Gastroesophageal sphincter (tissue), 3 donors: ENCODE measurements at regions not wholly inside any gene's neighbourhood (a gene's known extent, or its start where the extent isn't known, plus 50 kb on each side); places are given as distances from the start of the nearest gene placed in this dataset.

Source experiments
- EP300 ChIP-seq: sonication (generic); formaldehyde crosslinking; IDR thresholded peaks from one replicate; pipeline ENCODE4 v1.6.1; 2017; ENCODE audit warnings: antibody characterized with exemption, mild to moderate bottlenecking
- TF ChIP-seq, protein P1 (sequence below), 4 experiments: fragments of 200-600 bp in 2 of 4; fragments of 450-650 bp in 2 of 4; sonication (generic) in 1 of 4; IDR thresholded peaks; one replicate each; pipeline ENCODE4 v1.5.1; 2017 to 2019; ENCODE audit warnings: antibody characterized with exemption in 4 of 4, mild to moderate bottlenecking in 2 of 4, moderate library complexity in 2 of 4

- TF ChIP-seq, protein P1, sequence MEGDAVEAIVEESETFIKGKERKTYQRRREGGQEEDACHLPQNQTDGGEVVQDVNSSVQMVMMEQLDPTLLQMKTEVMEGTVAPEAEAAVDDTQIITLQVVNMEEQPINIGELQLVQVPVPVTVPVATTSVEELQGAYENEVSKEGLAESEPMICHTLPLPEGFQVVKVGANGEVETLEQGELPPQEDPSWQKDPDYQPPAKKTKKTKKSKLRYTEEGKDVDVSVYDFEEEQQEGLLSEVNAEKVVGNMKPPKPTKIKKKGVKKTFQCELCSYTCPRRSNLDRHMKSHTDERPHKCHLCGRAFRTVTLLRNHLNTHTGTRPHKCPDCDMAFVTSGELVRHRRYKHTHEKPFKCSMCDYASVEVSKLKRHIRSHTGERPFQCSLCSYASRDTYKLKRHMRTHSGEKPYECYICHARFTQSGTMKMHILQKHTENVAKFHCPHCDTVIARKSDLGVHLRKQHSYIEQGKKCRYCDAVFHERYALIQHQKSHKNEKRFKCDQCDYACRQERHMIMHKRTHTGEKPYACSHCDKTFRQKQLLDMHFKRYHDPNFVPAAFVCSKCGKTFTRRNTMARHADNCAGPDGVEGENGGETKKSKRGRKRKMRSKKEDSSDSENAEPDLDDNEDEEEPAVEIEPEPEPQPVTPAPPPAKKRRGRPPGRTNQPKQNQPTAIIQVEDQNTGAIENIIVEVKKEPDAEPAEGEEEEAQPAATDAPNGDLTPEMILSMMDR (IDR thresholded peaks at IDR 0.05) = no peak
- no peak for TF ChIP-seq EP300
These were observed 150.2 kb downstream of the ACTBL2 start for GRCh38 chr5:57332361-57332760.
